ENCODE measurements at regions not wholly inside any gene's neighbourhood (a gene's known extent, or its start where the extent isn't known, plus 50 kb on each side); places are given as distances from the start of the nearest gene placed in this dataset.

- H3K27ac ChIP-seq (ENCODE audit: low read depth, low read length): no peak overlapping the region
- H4K5ac ChIP-seq (ENCODE audit: low read length): no peak overlapping the region
- WGBS (ENCODE audit: extremely low coverage, insufficient coverage, low lambda C conversion rate): no CpG with 5 or more reads among the region's 8 CpGs
Measured at GRCh38 chr16:86661706-86662105, 83.4 kb downstream of the FOXL1 start.

GRCh38 chr16:86662195-86662594 is 83.8 kb downstream of the FOXL1 start:
- H3K27me3 ChIP-seq (ENCODE audit: insufficient read depth, low read length, poor library complexity): no peaks in the 10 kb centered on the region
- H3K4me2 ChIP-seq (ENCODE audit: low read length): no peak overlapping the region
- no peak overlapping the region for H3K27ac ChIP-seq (ENCODE audit: low read depth, low read length)
- H2AK5ac ChIP-seq (ENCODE audit: low read length): no peak overlapping the region
- H3K4me3 ChIP-seq (ENCODE audit: low read length): no peak overlapping the region
- no peaks in the 10 kb centered on the region for H3K79me2 ChIP-seq (ENCODE audit: control insufficient read depth, insufficient read depth, low read length)
- H3K18ac ChIP-seq (ENCODE audit: low read length): no peak overlapping the region
- no peak overlapping the region for H3K4ac ChIP-seq (ENCODE audit: low read depth, low read length)
- H3K23ac ChIP-seq (ENCODE audit: low read length): no peak overlapping the region
- no peak overlapping the region for H2BK120ac ChIP-seq (ENCODE audit: low read depth, low read length)
- no peak overlapping the region for H4K8ac ChIP-seq (ENCODE audit: low read depth, low read length)
- no peak overlapping the region for H2BK5ac ChIP-seq (ENCODE audit: low read length)
- no CpG with 5 or more reads among the region's 5 CpGs for WGBS (ENCODE audit: extremely low coverage, insufficient coverage, low lambda C conversion rate)
- H3K56ac ChIP-seq (ENCODE audit: low read length): no peak overlapping the region
- no peak overlapping the region for H3K9ac ChIP-seq (ENCODE audit: low read length)
- H3K36me3 ChIP-seq (ENCODE audit: control insufficient read depth, insufficient read depth, low read length): no peaks in the 10 kb centered on the region
- no peak overlapping the region for H2BK15ac ChIP-seq (replicated peaks; ENCODE audit: low read depth)
- H4K5ac ChIP-seq (ENCODE audit: low read length): no peak overlapping the region
- H3K79me1 ChIP-seq (ENCODE audit: low read length): no peaks in the 10 kb centered on the region
- DNase-seq: no peak
- no peaks in the 10 kb centered on the region for H3K4me1 ChIP-seq (ENCODE audit: control insufficient read depth, low read depth, low read length)

More at GRCh38 chr16:86661706-86662105, 83.4 kb downstream of the FOXL1 start:
- Histone ChIP-seq H4K8ac (ENCODE audit: low read depth, low read length) (no peak overlapping the region), H3K56ac (ENCODE audit: low read length) (no peak overlapping the region), H3K9ac (ENCODE audit: low read length) (no peak overlapping the region), H3K36me3 (ENCODE audit: control insufficient read depth, insufficient read depth, low read length) (no peaks in the 10 kb centered on the region), H3K79me2 (ENCODE audit: control insufficient read depth, insufficient read depth, low read length) (no peaks in the 10 kb centered on the region), H3K23ac (ENCODE audit: low read length) (no peak overlapping the region), H3K27me3 (ENCODE audit: insufficient read depth, low read length, poor library complexity) (no peaks in the 10 kb centered on the region), H3K18ac (ENCODE audit: low read length) (no peak overlapping the region), H3K4me3 (ENCODE audit: low read length) (no peak overlapping the region), H2BK15ac (replicated peaks; ENCODE audit: low read depth) (no peak overlapping the region), H2AK5ac (ENCODE audit: low read length) (no peak overlapping the region), H3K4me2 (ENCODE audit: low read length) (no peak overlapping the region), H3K4ac (ENCODE audit: low read depth, low read length) (no peak overlapping the region), H3K79me1 (ENCODE audit: low read length) (no peaks in the 10 kb centered on the region), H2BK120ac (ENCODE audit: low read depth, low read length) (no peak overlapping the region), H3K4me1 (ENCODE audit: control insufficient read depth, low read depth, low read length) (no peaks in the 10 kb centered on the region), H2BK5ac (ENCODE audit: low read length) (no peak overlapping the region)
- no peak for DNase-seq

- Histone ChIP-seq H3K79me2 (ENCODE audit: control insufficient read depth, insufficient read depth, low read length) (no peaks in the 10 kb centered on the region), H2BK5ac (ENCODE audit: low read length) (no peak overlapping the region), H3K4me2 (ENCODE audit: low read length) (no peak overlapping the region), H3K4me1 (ENCODE audit: control insufficient read depth, low read depth, low read length) (no peaks in the 10 kb centered on the region), H3K36me3 (ENCODE audit: control insufficient read depth, insufficient read depth, low read length) (no peaks in the 10 kb centered on the region), H3K4ac (ENCODE audit: low read depth, low read length) (no peak overlapping the region), H3K27me3 (ENCODE audit: insufficient read depth, low read length, poor library complexity) (no peaks in the 10 kb centered on the region), H3K9ac (ENCODE audit: low read length) (no peak overlapping the region), H4K8ac (ENCODE audit: low read depth, low read length) (no peak overlapping the region), H3K4me3 (ENCODE audit: low read length) (no peak overlapping the region), H3K18ac (ENCODE audit: low read length) (no peak overlapping the region), H3K27ac (ENCODE audit: low read depth, low read length) (no peak overlapping the region), H4K5ac (ENCODE audit: low read length) (no peak overlapping the region), H3K79me1 (ENCODE audit: low read length) (no peaks in the 10 kb centered on the region), H2AK5ac (ENCODE audit: low read length) (no peak overlapping the region), H3K56ac (ENCODE audit: low read length) (no peak overlapping the region), H2BK15ac (replicated peaks; ENCODE audit: low read depth) (no peak overlapping the region), H2BK120ac (ENCODE audit: low read depth, low read length) (no peak overlapping the region), H3K23ac (ENCODE audit: low read length) (no peak overlapping the region)
- WGBS (ENCODE audit: extremely low coverage, insufficient coverage, low lambda C conversion rate): no CpG with 5 or more reads among the region's 3 CpGs
- no peak for DNase-seq
Measured at GRCh38 chr16:86662740-86663139, 84.4 kb downstream of the FOXL1 start.

GRCh38 chr16:86663685-86664521 is 85.6 kb downstream of the FOXL1 start:
- Histone ChIP-seq H3K79me1 (ENCODE audit: low read length) (no peaks in the 10 kb centered on the region), H2BK120ac (ENCODE audit: low read depth, low read length) (no peak overlapping the region), H3K4ac (ENCODE audit: low read depth, low read length) (no peak overlapping the region), H3K79me2 (ENCODE audit: control insufficient read depth, insufficient read depth, low read length) (no peaks in the 10 kb centered on the region), H3K27me3 (ENCODE audit: insufficient read depth, low read length, poor library complexity) (no peaks in the 10 kb centered on the region), H3K36me3 (ENCODE audit: control insufficient read depth, insufficient read depth, low read length) (no peaks in the 10 kb centered on the region), H2AK5ac (ENCODE audit: low read length) (no peak overlapping the region), H3K56ac (ENCODE audit: low read length) (no peak overlapping the region), H3K18ac (ENCODE audit: low read length) (no peak overlapping the region), H4K8ac (ENCODE audit: low read depth, low read length) (no peak overlapping the region), H3K9ac (ENCODE audit: low read length) (no peak overlapping the region), H2BK15ac (replicated peaks; ENCODE audit: low read depth) (no peak overlapping the region), H3K4me2 (ENCODE audit: low read length) (no peak overlapping the region), H2BK5ac (ENCODE audit: low read length) (no peak overlapping the region), H3K4me3 (ENCODE audit: low read length) (no peak overlapping the region), H3K4me1 (ENCODE audit: control insufficient read depth, low read depth, low read length) (no peaks in the 10 kb centered on the region), H3K27ac (ENCODE audit: low read depth, low read length) (no peak overlapping the region), H3K23ac (ENCODE audit: low read length) (no peak overlapping the region), H4K5ac (ENCODE audit: low read length) (no peak overlapping the region)
- DNase-seq: no peak
- WGBS (ENCODE audit: extremely low coverage, insufficient coverage, low lambda C conversion rate): no CpG with 5 or more reads among the region's 19 CpGs

- DNase-seq: peak; percentile 68
- H3K27ac ChIP-seq (ENCODE audit: low read depth, low read length): peak overlapping the region; percentile 24
Measured at GRCh38 chr16:86664522-86665318, 86.4 kb downstream of the FOXL1 start.

More at GRCh38 chr16:86664522-86665318, 86.4 kb downstream of the FOXL1 start:
- Histone ChIP-seq H3K36me3 (ENCODE audit: control insufficient read depth, insufficient read depth, low read length) (no peaks in the 10 kb centered on the region), H2BK120ac (ENCODE audit: low read depth, low read length) (no peak overlapping the region), H2AK5ac (ENCODE audit: low read length) (no peak overlapping the region), H2BK15ac (replicated peaks; ENCODE audit: low read depth) (no peak overlapping the region), H2BK5ac (ENCODE audit: low read length) (no peak overlapping the region), H3K23ac (ENCODE audit: low read length) (no peak overlapping the region), H3K79me1 (ENCODE audit: low read length) (no peaks in the 10 kb centered on the region), H3K4me3 (ENCODE audit: low read length) (no peak overlapping the region), H3K18ac (ENCODE audit: low read length) (peak overlapping the region; percentile 56), H4K5ac (ENCODE audit: low read length) (no peak overlapping the region), H3K4me1 (ENCODE audit: control insufficient read depth, low read depth, low read length) (no peaks in the 10 kb centered on the region), H3K4ac (ENCODE audit: low read depth, low read length) (peak overlapping the region; percentile 82), H3K4me2 (ENCODE audit: low read length) (no peak overlapping the region), H3K56ac (ENCODE audit: low read length) (no peak overlapping the region), H4K8ac (ENCODE audit: low read depth, low read length) (no peak overlapping the region), H3K27me3 (ENCODE audit: insufficient read depth, low read length, poor library complexity) (no peaks in the 10 kb centered on the region), H3K9ac (ENCODE audit: low read length) (no peak overlapping the region), H3K79me2 (ENCODE audit: control insufficient read depth, insufficient read depth, low read length) (no peaks in the 10 kb centered on the region)
- WGBS (ENCODE audit: extremely low coverage, insufficient coverage, low lambda C conversion rate): no CpG with 5 or more reads among the region's 11 CpGs
